Anterior cingulate cortex (tissue), 58 donors: ENCODE measurements at regions not wholly inside any gene's neighbourhood (a gene's known extent, or its start where the extent isn't known, plus 50 kb on each side); places are given as distances from the start of the nearest gene placed in this dataset.
"Not testable (repeated sequence)": the region's sequence is repeated elsewhere in the genome, so short reads cannot be mapped to it uniquely, and the experiment has no call there.

Experiments
- DNase-seq, 58 donors: peaks; one replicate each; lab custom pipeline; 2025; lab: John Stamatoyannopoulos, UW

DNA sequence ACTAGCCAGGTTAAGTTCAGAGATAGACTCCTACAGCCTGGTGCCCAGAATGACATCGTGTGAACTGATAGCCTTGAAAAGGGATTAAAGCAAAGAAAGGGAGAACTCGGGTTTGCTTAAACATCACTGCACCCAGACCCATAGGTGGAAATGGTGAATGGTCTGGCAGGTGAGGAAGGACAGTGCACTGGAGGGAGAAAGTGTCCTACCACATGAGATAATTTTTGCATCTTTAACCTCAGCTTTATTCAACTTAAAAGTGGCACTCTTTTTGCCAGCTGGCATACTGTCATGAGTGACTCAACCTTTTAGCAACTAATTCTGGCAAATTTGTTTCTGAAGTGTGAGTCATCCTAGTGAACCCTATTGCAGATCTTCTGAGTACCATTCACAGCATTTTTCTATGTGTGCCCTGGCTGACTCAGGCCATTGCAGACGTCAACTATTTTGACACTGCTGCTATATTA, 53.0 kb upstream of the DAPP1 start:
- DNase-seq = peak in 4 of 58 donors; percentile 5 to 10 (median 6)

DNA sequence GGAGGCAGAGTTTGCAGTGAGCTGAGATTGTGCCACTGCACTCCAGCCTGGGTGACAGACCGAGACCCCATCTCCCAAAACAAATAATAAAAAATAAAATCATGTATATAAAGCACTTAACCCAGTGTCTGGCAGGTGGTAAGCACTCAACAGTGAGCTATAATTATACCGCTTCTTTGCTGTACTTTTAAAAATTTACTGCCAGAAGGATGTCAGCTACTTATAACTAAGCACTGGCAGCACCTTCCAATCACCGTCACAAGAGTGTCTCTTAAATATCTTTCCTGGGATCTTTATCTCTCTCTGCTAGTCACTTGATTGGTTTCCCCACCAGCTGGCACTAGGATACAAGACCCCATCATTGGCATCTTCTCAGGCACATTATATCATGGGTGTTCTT, 53.9 kb upstream of the DAPP1 start:
- DNase-seq = no peak

DNA sequence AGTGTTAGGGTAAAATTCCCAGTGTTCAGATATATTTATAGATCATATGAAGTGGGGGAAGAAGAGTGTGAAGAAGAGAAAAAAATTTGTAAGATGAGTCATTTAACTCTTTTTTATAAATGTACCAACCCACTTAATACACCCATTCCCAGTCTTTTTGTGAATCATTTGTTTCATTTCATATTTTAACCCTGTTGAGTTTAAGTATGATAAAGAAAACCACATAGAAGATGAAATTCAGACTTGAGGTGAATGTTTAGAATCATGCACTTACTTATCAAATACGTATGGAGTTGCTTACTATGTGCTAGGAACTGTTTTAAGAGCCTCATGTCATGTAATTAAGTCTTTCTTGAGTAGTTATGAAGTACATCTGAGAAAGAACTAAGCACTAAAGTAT, 56.6 kb upstream of the DAPP1 start:
- no peak for DNase-seq

DNA sequence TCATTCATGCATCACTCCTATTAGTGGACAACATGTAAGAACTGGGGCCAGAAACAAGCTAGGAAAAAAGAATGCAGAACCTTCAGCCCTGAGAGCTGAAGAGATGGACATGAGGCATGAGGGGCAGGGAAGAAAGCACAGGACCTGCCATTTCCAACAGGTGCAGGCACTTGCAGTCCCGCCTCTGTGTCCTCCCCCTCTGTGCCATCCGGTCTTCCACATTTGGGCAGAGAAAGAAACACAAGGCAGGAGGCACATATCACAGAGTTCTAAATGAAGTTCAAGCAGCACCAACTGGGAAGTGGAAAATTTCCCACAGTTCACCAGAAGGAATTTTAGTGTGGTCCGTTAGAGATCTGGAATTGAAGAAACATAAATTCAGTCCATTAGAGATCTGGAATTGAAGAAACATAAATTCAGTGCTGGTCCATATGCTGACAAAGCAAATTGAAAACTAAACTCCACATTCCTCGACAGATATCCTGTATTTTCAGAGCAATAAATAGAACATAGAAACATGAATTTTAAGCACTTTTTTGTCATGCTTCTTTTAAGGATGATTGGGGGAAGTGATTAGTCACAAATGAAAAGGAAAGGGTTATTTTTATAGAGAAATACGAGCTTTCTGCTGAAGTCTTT, 57.2 kb upstream of the DAPP1 start:
- DNase-seq = peak in 2 of 58 donors; percentile 0 to 1

DNA sequence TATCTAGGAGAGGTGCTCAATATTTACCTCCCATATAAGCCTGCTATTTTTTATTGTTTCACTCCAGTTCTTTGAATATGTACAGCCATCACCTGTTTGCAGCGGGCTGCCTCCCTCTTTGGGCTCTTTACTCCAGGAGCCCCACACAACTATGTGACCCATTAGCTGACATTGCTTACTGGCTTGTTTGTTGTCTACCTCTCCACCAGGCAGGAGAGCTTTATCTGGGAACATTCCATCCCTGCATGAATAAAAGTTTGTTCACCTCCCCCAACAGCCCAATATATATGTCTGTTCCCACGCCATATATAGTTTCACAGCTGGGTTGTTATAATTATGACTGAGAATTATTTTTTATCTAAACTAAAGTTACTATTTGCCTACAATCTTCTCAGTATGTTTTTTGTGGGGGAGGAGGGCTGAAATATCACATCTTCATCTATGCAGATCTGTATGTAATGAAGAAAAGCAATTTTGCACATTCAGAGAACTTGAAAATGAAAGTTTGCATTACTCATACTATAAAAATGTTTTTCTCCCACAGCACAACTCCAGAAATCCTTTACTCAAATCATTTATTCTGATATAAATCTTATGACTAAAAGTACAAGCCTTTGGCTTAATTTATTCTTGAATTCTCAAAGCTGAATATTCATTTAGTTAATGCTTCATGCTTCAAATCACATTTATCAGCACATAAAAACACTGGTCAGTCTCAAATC, 61.2 kb upstream of the DAPP1 start:
- DNase-seq = peak in 2 of 58 donors; percentile 12 to 14

DNA sequence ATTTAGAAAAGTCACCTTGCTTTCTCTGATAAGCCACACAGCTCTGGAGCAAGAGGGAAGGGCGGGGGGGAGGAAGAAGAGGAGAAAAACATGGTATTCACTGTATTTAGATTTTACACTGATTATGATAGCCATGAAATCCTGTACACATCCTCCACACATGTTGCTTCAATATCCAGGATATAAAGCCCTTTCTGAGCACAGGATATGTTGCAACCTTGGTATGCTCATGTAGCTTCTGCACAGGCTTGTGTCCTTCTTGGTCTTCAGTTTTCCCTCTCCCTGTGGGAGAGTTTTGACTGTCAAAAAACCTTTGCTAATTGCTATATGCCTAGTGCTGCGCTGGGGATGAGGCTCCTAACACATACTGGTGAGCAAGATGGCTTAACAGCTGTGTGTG, 61.9 kb upstream of the DAPP1 start:
- DNase-seq = no peak

DNA sequence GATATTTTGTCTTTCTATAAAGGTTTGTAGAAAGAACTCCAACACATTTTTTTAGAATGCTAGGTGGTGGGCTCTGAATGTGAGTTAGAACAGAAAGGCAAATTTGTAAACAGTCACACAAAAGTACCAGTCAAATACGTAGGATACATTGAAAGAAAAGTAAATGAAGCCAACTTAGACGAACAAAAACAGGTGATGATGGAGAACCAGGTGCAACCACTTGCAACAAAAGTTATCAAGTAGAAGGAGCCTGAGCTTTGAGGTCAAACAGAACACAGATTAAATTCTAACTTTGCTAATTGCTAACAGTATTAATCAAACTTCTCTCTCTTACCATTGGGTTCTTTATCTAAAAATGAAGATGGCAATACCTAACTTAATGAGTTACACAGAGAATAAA, 62.7 kb upstream of the DAPP1 start:
- no peak for DNase-seq

DNA sequence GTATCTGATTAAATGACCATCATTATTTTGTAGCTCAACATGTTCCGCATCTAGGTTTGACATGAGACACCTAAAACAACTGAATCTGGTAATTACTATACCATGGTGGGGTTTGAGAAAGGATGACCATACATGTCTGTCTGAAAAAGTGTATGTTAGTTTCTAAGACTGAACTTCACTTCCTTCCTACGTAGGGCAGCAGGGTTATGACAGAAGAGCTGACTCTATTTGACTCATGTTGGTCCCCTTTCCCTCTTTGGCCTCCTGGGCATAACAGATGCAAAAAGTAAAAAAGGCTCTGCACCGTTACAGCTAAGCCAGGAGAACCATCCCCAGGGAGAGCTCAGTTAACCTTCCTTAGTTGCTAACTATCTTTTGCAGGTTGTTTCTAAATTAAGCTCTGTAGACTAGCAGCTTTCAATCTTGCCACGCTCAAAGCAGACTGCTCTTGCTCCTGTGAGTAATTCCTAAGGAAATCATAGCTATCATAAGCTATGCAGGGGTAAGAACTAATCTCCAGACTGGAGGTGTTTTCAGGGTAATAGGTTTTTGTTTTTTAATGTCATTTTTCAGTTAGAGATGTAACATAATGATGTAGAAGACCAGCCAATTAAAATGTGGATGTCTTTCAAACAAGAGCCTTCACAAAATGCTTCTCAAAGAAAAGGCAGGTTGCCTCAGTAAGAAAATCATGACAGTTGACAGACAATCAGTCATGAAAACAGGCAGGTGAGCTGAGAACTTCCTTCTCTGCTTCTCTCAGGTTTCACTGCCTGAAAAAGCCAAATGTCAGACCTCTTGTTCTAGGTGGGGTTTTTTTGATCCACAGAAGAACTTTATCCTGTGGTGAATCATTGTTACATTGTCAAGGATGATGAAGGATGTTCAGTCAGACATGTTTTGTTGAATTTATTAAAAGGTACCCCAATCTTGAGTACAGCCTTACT, 66.9 kb upstream of the DAPP1 start:
- no peak for DNase-seq

DNA sequence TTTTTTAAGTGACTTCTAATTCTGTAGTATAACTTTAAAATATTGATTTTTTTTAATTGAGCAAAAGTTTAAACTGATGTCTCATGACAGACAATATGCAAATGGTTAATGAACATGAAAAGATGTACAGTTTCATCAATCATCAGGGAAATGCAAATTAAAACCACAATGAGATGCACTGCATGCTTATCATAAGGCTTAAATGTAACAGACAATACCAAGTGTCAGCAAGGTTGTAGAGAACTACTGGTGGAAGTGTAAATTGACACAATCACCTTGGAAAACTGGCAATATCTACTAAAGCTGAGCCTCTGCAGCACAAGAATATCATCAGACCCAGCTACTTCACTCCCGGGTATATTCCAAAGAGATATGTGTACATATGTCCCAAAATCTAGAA, 70.2 kb upstream of the DAPP1 start:
- DNase-seq = no peak

DNA sequence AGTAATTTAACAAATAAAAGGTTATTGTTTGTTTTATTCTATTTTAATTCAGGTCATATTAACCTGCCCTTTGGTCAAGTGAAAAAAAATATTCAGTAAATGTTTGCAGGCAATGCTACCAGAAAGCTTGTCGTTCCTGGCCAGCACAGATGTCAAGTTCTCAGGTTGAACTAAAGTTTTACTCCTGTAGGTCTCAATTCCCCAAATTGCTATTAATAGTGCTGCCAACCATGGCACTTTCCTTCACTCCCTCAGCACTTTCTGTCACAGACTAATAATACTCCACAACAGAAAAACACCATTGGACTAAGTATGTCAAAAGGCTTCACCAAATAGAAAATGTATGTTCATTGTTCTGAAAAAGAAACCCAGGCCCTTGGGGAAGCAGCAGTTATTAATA, 79.2 kb upstream of the C4orf54 start:
- DNase-seq = no peak

DNA sequence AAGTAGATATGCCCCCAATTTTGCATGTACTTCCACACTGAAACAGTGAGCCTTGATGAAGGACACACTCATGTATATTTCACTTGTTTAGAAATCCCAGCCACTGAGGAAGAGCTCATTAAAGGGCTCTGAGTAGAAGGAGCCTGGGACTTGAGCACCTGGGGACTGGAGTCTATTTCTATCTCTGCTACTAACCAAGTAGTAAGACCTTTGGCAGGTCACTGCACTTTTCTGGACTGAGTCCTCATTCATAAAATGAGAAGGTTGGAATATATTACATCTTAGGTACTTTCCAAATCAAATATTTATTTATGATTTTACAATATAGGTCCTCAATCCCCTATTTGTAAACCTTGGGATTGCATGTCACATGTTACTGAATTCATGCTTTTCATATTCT, 78.2 kb upstream of the C4orf54 start:
- no peak for DNase-seq

DNA sequence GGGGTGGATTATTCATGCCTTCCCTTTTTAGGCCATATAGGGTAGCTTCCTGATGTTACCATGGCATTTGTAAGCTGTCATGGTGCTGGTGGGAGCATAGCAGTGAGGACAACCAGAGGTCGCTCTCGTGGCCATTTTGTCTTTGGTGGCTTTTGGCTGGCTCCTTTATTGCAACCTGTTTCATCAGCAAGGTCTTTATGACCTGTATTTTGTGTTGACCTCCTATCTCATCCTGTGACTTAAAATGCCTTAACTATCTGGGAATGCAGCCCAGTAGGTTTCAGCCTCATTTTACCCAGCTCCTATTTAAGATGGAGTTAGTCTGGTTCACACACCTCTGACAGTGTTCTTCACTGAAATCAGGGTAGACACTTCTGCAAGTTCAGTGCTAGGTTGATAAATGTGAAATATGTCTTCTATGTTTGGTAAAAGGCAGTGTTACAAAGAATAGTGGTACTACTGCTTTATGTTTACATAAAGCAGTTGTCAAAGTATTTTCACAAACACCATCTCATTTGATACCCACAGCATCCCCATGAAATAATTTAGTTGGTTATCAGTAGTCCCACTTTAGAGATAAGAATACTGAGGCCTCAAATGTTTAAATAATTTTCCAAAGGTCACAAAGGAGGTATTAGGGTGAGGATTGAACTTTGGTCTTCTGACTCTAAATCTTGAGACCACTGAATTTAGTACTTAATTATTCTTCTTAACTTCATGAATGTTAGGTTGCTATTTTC, 77.1 kb upstream of the C4orf54 start:
- no peak for DNase-seq

DNA sequence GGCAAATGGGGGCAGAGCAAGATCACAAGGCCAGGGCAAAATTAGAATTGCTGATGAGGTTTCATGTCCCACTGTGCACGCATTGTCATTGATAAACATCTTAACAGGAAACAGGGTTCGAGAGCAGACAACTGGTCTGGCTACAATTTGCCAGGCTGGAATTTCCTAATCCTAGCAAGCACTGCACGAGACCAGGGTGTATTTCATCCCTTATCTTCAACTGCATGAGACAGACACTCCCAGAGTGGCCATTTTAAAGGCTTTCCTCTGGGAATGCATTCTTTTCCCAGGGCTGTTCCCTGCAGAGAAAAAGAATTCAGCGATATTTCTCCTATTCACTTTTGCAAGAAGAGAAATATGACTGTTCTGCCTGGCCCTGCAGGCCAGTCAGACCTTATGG, 75.8 kb upstream of the C4orf54 start:
- not testable (repeated sequence) for DNase-seq

DNA sequence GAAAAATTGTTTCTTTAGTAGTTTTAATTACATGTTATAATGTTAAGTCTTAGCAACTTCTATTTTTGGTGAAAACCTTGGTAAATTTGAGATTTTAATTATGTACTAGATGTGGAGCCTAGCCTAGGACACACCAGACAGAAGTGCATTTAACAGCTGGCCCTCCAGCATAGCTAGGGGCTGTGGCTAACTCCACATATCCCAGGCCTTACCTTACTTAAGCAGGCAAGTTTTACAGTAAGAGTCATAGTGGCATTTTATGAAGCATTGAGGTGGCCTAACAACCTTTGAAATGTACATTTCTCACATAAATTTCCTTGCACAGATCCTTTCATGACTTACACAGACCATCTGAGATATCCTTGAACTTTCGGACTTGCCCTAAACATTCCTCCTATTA, 71.6 kb upstream of the C4orf54 start:
- DNase-seq = no peak

DNA sequence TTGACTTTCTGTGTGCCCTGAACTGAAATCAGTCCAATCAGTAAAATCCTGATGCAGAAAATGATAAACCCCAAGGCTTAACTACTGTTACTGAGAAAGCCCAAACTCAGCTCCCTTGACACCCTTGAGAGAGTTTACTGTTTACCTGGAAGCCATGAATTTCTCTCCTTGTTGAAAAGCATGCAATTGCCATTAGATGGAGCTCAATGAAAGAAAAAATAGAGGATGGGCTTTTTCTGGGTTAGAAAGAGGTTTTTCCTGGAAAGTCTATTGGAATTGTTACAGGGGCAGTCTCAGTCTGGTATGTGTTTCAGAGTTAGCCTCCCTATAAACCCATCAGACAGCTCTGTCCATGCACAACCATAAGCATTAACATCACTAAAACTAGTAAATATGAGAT, 66.4 kb upstream of the C4orf54 start:
- DNase-seq = no peak

DNA sequence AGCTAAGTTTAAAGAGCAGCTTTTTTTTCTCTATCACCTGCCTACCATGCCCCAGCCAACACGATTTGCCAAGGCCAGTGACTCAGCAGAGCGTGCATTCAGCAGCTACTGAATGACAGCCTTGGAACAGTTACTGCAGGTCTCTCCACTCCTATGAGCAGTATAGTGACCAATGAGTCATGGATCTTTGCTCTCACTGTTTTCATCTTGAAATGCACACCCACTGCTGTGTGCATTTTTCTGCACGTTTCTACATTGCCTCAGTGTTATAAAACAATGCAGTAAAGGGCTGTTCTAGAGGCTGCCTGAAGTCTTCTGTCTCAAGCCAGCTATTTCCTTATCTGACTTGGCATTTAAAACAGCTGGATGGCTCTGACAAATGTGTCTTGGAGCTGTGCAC, 66.0 kb upstream of the C4orf54 start:
- DNase-seq = peak in 30 of 58 donors; percentile 1 to 64 (median 10)

DNA sequence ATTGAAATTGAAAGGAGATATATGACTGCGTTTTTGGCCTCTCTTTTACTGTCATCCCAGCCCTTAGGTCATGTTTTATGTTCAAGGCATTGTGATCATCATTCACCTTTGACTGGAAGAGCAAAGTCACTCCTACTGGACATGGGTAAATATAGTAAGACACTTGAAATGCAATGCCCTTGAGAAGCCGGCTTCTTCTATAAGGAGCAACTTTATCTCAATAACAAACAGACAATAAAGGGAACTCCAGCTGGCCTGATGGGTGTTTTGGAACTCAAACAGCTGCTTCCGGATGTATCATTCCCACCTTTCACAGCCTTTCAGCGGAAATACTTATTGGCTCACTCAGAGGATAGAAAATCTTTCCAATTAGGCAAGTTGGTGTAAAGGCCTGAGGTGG, 65.1 kb upstream of the C4orf54 start:
- no peak for DNase-seq

DNA sequence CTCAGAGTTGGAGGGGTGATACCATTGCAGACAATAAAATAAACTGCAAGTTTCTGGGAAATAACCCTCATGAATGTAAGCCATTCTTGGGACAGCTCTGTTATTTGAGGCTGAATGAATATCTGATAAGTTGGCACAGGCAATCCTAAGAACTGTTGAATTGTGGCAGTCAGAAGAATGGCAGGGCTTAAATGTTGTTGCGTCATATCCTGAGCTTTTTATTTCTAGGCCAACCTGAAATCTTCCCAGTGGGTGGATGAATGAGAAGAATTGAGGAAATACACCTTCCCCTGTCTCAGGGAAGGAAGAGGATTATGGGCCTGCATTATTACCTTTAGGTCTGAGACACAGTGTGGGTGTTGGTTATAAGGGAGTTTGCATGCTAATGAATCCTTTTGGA, 64.4 kb upstream of the C4orf54 start:
- no peak for DNase-seq

DNA sequence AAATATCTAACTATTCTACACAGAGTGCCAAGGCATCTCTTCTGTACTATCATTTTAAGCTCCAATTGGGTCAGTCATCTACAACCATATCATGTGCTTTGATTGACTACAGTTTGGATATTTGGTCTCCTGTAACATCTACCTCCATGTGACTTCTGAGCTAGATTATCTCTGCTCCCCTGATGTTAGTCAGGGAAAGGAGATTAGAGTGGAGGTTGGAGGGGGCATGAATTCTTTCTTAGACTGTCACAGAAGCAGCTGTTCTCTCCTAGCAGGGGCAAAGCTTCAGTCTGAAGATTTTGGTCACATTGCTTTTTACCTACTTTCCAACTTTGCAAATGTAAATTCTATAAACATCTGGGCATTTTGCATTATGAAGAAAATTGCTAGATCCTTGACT, 62.6 kb upstream of the C4orf54 start:
- DNase-seq = no peak

DNA sequence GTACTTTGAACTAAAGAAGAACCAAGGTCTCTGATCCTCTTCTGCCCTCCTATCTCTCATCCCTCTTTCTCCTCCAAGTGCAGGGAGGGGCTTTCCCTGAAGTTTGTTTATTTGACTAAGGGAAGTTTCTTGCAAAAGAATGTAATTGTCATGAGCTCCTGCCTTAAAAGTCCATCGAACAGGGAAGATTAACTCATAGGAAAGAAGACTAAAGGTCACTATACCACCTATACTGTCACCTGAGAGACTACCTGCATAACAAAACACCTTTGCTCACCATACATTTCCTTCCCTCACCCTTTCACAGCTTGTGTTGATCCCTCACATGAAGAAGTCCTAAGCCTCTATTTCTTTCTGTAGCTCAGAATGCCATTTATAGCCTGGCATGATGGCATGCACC, 59.4 kb upstream of the C4orf54 start:
- no peak for DNase-seq

DNA sequence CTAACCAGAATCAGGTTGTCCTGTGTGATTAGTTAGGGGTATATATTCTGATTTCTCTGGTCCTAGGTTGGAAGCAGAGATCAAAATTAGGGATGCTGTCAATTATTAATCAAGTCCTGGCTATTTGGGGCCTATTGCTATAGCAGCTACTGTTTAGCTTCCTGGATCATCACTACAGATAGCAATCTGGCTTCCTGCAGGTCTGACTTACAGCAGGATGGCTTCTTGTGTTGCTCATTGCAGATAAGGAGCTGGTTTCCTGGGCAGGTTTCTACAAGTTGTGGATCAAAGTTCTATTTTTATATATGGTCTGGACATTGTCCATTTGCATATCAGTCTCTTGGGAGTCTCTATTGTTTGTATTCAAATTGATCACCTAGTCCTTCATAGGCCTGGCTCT, 57.7 kb upstream of the C4orf54 start:
- no peak for DNase-seq
